HUES6 (cell line): ENCODE measurements at regions not wholly inside any gene's neighbourhood (a gene's known extent, or its start where the extent isn't known, plus 50 kb on each side); places are given as distances from the start of the nearest gene placed in this dataset.
"Not testable (repeated sequence)": the region's sequence is repeated elsewhere in the genome, so short reads cannot be mapped to it uniquely, and the experiment has no call there.

Experiments
- H3K27ac ChIP-seq: 2 replicates; pipeline ENCODE4 v1.7.0; 2013; ENCODE audit warnings: low read depth, mild to moderate bottlenecking, low read length, inconsistent platforms
- H3K27me3 ChIP-seq: 2 replicates; pipeline ENCODE4 v1.6.1; 2013; ENCODE audit warnings: low read length; ENCODE audit not compliant: control insufficient read depth, insufficient read depth
- H3K36me3 ChIP-seq: 2 replicates; pipeline ENCODE4 v1.6.1; 2013; ENCODE audit warnings: low read length; ENCODE audit not compliant: control insufficient read depth, insufficient read depth
- H3K4me1 ChIP-seq: 2 replicates; pipeline ENCODE4 v1.6.1; 2013; ENCODE audit warnings: low read length; ENCODE audit not compliant: control insufficient read depth, insufficient read depth
- H3K4me3 ChIP-seq: 2 replicates; pipeline ENCODE4 v1.5.1; 2013; ENCODE audit warnings: low read depth, low read length
- H3K9ac ChIP-seq: one replicate; pipeline ENCODE4 v1.6.1; 2013; ENCODE audit warnings: mild to moderate bottlenecking, low read length
- H3K9me3 ChIP-seq: 2 replicates; pipeline ENCODE4 v1.6.1; 2013; ENCODE audit warnings: low read depth, low read length; ENCODE audit not compliant: control insufficient read depth, insufficient read depth

GRCh38 chr6:12363277-12363650 is 73.1 kb downstream of the EDN1 start:
- H3K27me3 ChIP-seq, H3K36me3 ChIP-seq, H3K27ac ChIP-seq, H3K9ac ChIP-seq, H3K4me3 ChIP-seq, H3K4me1 ChIP-seq, H3K9me3 ChIP-seq: not testable (repeated sequence)

- Histone ChIP-seq H3K4me1 (peaks cover 7% of the 10 kb centered on the region), H3K27ac (no peak overlapping the region), H3K27me3 (no peaks in the 10 kb centered on the region), H3K4me3 (no peak overlapping the region), H3K9ac (no peak overlapping the region), H3K9me3 (peaks cover 8% of the 10 kb centered on the region; the same call in 1 of the 2 replicates), H3K36me3 (no peaks in the 10 kb centered on the region)
Observed at GRCh38 chr6:12363651-12364381, 73.7 kb downstream of the EDN1 start.

- Histone ChIP-seq H3K36me3 (no peaks in the 10 kb centered on the region), H3K4me1 (peaks cover 8% of the 10 kb centered on the region), H3K27me3 (no peaks in the 10 kb centered on the region), H3K4me3 (no peak overlapping the region), H3K9ac (no peak overlapping the region), H3K9me3 (peaks cover 8% of the 10 kb centered on the region; the same call in 1 of the 2 replicates), H3K27ac (no peak overlapping the region)
Observed at GRCh38 chr6:12364621-12365020, 74.5 kb downstream of the EDN1 start.

- 0 out of 2 replicates have a peak, but pooled peaks cover 3% of the 10 kb centered on the region for H3K9me3 ChIP-seq
- no peak overlapping the region for H3K27ac ChIP-seq
- no peak overlapping the region for H3K4me3 ChIP-seq
- no peaks in the 10 kb centered on the region for H3K27me3 ChIP-seq
- H3K9ac ChIP-seq, result no peak overlapping the region
- H3K4me1 ChIP-seq, result peaks cover 11% of the 10 kb centered on the region
- H3K36me3 ChIP-seq, result no peaks in the 10 kb centered on the region
Observed at GRCh38 chr6:12366731-12367130, 76.6 kb downstream of the EDN1 start.

- H3K36me3 ChIP-seq, result no peaks in the 10 kb centered on the region
- no peak overlapping the region for H3K4me3 ChIP-seq
- H3K9me3 ChIP-seq, result 0 out of 2 replicates have a peak, but pooled peaks cover 3% of the 10 kb centered on the region
- no peak overlapping the region for H3K27ac ChIP-seq
- no peaks in the 10 kb centered on the region for H3K27me3 ChIP-seq
- H3K9ac ChIP-seq, result no peak overlapping the region
- H3K4me1 ChIP-seq, result peaks cover 11% of the 10 kb centered on the region
Observed at GRCh38 chr6:12367412-12367811, 77.3 kb downstream of the EDN1 start.

- Histone ChIP-seq H3K36me3 (no peaks in the 10 kb centered on the region), H3K4me1 (peaks cover 11% of the 10 kb centered on the region), H3K27ac (no peak overlapping the region), H3K9ac (no peak overlapping the region), H3K9me3 (no peaks in the 10 kb centered on the region), H3K27me3 (no peaks in the 10 kb centered on the region), H3K4me3 (no peak overlapping the region)
Observed at GRCh38 chr6:12369355-12369754, 79.2 kb downstream of the EDN1 start.

GRCh38 chr6:12369781-12370262 is 79.7 kb downstream of the EDN1 start:
- Histone ChIP-seq H3K4me1 (peaks cover 11% of the 10 kb centered on the region), H3K27me3 (no peaks in the 10 kb centered on the region), H3K36me3 (no peaks in the 10 kb centered on the region), H3K27ac (no peak overlapping the region), H3K9ac (no peak overlapping the region), H3K9me3 (no peaks in the 10 kb centered on the region), H3K4me3 (no peak overlapping the region)

GRCh38 chr6:12371151-12371550 is 81.0 kb downstream of the EDN1 start:
- no peaks in the 10 kb centered on the region for H3K9me3 ChIP-seq

GRCh38 chr6:12371641-12372146 is 81.5 kb downstream of the EDN1 start:
- no peak overlapping the region for H3K27ac ChIP-seq
- H3K4me1 ChIP-seq, result peaks cover 4% of the 10 kb centered on the region; the same call in 1 of the 2 replicates
- H3K27me3 ChIP-seq, result no peaks in the 10 kb centered on the region
- H3K4me3 ChIP-seq, result no peak overlapping the region
- no peak overlapping the region for H3K9ac ChIP-seq
- H3K9me3 ChIP-seq, result no peaks in the 10 kb centered on the region
- H3K36me3 ChIP-seq, result no peaks in the 10 kb centered on the region

More at GRCh38 chr6:12371151-12371550, 81.0 kb downstream of the EDN1 start:
- Histone ChIP-seq H3K27me3 (no peaks in the 10 kb centered on the region), H3K27ac (no peak overlapping the region), H3K4me1 (peaks cover 5% of the 10 kb centered on the region; the same call in 1 of the 2 replicates), H3K9ac (no peak overlapping the region), H3K36me3 (no peaks in the 10 kb centered on the region), H3K4me3 (no peak overlapping the region)

- H3K4me1 ChIP-seq, result no peaks in the 10 kb centered on the region
- H3K27ac ChIP-seq, result no peak overlapping the region
- H3K4me3 ChIP-seq, result no peak overlapping the region
- H3K36me3 ChIP-seq, result no peaks in the 10 kb centered on the region
- H3K27me3 ChIP-seq, result no peaks in the 10 kb centered on the region
- H3K9me3 ChIP-seq, result peaks cover 2% of the 10 kb centered on the region; the same call in 1 of the 2 replicates
- H3K9ac ChIP-seq, result no peak overlapping the region
Observed at GRCh38 chr6:12379181-12379580, 89.0 kb downstream of the EDN1 start.

GRCh38 chr6:12381587-12381986 is 91.4 kb downstream of the EDN1 start:
- no peak overlapping the region for H3K27ac ChIP-seq
- H3K4me3 ChIP-seq, result no peak overlapping the region
- H3K36me3 ChIP-seq, result no peaks in the 10 kb centered on the region
- H3K27me3 ChIP-seq, result no peaks in the 10 kb centered on the region
- peaks cover 2% of the 10 kb centered on the region; the same call in 1 of the 2 replicates for H3K9me3 ChIP-seq
- no peaks in the 10 kb centered on the region for H3K4me1 ChIP-seq
- H3K9ac ChIP-seq, result no peak overlapping the region
